Stomach (tissue), 4 donors: ENCODE measurements at regions not wholly inside any gene's neighbourhood (a gene's known extent, or its start where the extent isn't known, plus 50 kb on each side); places are given as distances from the start of the nearest gene placed in this dataset.

Experiments
- CTCF ChIP-seq, 7 experiments: fragments of 450-650 bp in 4 of 7; fragments of 200-600 bp in 3 of 7; sonication (generic) in 3 of 7; IDR thresholded peaks; one replicate each; pipeline ENCODE4 v1.5.1; 2016 to 2019; ENCODE audit warnings: antibody characterized with exemption in 7 of 7, control low read depth in 2 of 7, mild to moderate bottlenecking in 1 of 7
- EP300 ChIP-seq: sonication (generic); formaldehyde crosslinking; IDR thresholded peaks from one replicate; pipeline ENCODE4 v1.6.1; 2017; ENCODE audit warnings: antibody characterized with exemption
- POLR2A ChIP-seq, 4 donors: fragments of 450-650 bp; IDR thresholded peaks; one replicate each; pipeline ENCODE4 v1.6.1; 2016; ENCODE audit warnings: antibody characterized with exemption in 4 of 4, control low read depth in 2 of 4, mild to moderate bottlenecking in 1 of 4, moderate library complexity in 1 of 4
- POLR2AphosphoS5 ChIP-seq, 3 donors: sonication (generic); formaldehyde crosslinking; IDR thresholded peaks; one replicate each; pipeline ENCODE4 v1.6.1; 2016; ENCODE audit warnings: antibody characterized with exemption in 3 of 3

GRCh38 chr16:26992666-26993349, 73.9 kb upstream of the C16orf82 start:
- TF ChIP-seq CTCF (IDR thresholded peaks at IDR 0.05), result no peak
- TF ChIP-seq POLR2AphosphoS5 (IDR thresholded peaks at IDR 0.05), result no peak
- no peak for TF ChIP-seq EP300
- TF ChIP-seq POLR2A (IDR thresholded peaks at IDR 0.05), result no peak
